ENCODE measurements at regions not wholly inside any gene's neighbourhood (a gene's known extent, or its start where the extent isn't known, plus 50 kb on each side); places are given as distances from the start of the nearest gene placed in this dataset.

DNA sequence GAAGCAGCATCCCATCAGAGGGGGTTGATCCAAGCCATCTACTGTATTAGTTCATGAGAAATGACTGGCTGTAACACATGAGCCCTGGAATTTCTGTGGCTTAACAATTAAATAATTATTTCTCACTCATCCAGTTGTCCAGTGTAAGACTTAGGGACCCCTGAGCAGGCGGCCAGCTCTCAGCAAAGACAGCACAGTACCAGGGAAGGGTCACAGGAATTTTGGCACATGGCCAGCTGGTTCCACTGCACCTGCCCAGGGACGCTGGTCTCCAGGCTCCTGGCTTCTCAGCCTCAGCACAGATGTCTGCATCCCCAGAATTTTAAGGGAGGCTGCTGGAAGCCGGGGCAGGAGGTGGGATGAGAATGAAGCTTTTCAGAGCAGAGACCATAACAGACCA is 93.7 kb upstream of the DHRSX start:
- H3K79me2 ChIP-seq (ENCODE audit: control insufficient read depth, insufficient read depth, low read length), result no peaks in the 10 kb centered on the region
- dilution Hi-C loops (cut with MboI; ENCODE audit: extremely low pct_ligation_motif_present, low sequenced_read_pairs), result no loop called here
- no peaks in the 10 kb centered on the region for H4K20me1 ChIP-seq (ENCODE audit: control insufficient read depth, extremely low read depth, insufficient read depth, low read length)
- H3K9me1 ChIP-seq (ENCODE audit: control insufficient read depth, extremely low read depth, insufficient read depth, low read length), result no peaks in the 10 kb centered on the region
- no peaks in the 10 kb centered on the region for H3K27me3 ChIP-seq (ENCODE audit: control insufficient read depth, extremely low read depth, insufficient read depth, low read length)
- no peak overlapping the region for H3K4me3 ChIP-seq (ENCODE audit: control insufficient read depth in 2 of 3, extremely low read depth in 1 of 3, insufficient read depth in 2 of 3, low read depth in 1 of 3, low read length in 3 of 3)
- no peak overlapping the region for H3K27ac ChIP-seq (ENCODE audit: control insufficient read depth, insufficient read depth, low read length)
- H3K9ac ChIP-seq (ENCODE audit: control insufficient read depth, extremely low read depth, insufficient read depth, low read length), result no peak overlapping the region
- peaks cover 29% of the 10 kb centered on the region for H3K4me1 ChIP-seq (ENCODE audit: control insufficient read depth, extremely low read depth, insufficient read depth, low read length)
- no peaks in the 10 kb centered on the region for H3K36me3 ChIP-seq (ENCODE audit: control insufficient read depth in 2 of 2, extremely low read depth in 1 of 2, insufficient read depth in 2 of 2, low read length in 2 of 2)
- no peak for FAIRE-seq
- no peaks in the 10 kb centered on the region for H3K9me3 ChIP-seq (ENCODE audit: control insufficient read depth, low read depth, low read length)
- no peak overlapping the region for H2AFZ ChIP-seq (ENCODE audit: control insufficient read depth, low read length)
- DNase-seq (ENCODE audit: low read depth, low spot score), result no peak
- TF ChIP-seq, protein P1, sequence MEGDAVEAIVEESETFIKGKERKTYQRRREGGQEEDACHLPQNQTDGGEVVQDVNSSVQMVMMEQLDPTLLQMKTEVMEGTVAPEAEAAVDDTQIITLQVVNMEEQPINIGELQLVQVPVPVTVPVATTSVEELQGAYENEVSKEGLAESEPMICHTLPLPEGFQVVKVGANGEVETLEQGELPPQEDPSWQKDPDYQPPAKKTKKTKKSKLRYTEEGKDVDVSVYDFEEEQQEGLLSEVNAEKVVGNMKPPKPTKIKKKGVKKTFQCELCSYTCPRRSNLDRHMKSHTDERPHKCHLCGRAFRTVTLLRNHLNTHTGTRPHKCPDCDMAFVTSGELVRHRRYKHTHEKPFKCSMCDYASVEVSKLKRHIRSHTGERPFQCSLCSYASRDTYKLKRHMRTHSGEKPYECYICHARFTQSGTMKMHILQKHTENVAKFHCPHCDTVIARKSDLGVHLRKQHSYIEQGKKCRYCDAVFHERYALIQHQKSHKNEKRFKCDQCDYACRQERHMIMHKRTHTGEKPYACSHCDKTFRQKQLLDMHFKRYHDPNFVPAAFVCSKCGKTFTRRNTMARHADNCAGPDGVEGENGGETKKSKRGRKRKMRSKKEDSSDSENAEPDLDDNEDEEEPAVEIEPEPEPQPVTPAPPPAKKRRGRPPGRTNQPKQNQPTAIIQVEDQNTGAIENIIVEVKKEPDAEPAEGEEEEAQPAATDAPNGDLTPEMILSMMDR (optimal IDR thresholded peaks at IDR 0.05 in 1 of 3, IDR thresholded peaks at IDR 0.05 in 1 of 3, conservative IDR thresholded peaks at IDR 0.05 in 1 of 3; ENCODE audit: extremely low read depth in 1 of 3, insufficient read depth in 2 of 3, low read length in 3 of 3), result no peak
- no peak for TF ChIP-seq EZH2 (IDR thresholded peaks at IDR 0.05; ENCODE audit: low read length)
- no peak overlapping the region for H3K4me2 ChIP-seq (ENCODE audit: control insufficient read depth, extremely low read depth, insufficient read depth, low read depth, low read length)

DNA sequence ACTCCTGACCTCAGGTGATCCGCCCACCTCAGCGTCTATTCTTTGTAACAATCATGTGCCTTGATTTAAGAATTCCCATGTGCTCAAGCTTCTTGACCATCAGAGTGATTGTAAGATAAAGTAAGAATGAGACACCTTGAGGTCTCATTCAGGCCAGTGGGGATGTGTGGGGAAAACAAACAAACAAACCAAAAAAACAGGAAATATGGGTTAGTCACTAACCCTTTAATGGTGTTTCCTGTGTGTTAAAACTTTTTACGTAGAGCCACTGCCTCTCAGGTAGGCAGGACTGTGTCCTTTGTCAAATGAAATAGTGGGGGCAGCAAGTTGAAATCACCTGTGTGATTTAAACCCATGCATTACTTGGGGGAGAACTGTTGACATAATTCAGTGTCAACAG is 91.5 kb upstream of the DHRSX start:
- FAIRE-seq (no peak), DNase-seq (ENCODE audit: low read depth, low spot score) (no peak)
- no peaks in the 10 kb centered on the region for H4K20me1 ChIP-seq (ENCODE audit: control insufficient read depth, extremely low read depth, insufficient read depth, low read length)
- H3K79me2 ChIP-seq (ENCODE audit: control insufficient read depth, insufficient read depth, low read length), result no peaks in the 10 kb centered on the region
- no peaks in the 10 kb centered on the region for H3K36me3 ChIP-seq (ENCODE audit: control insufficient read depth in 2 of 2, extremely low read depth in 1 of 2, insufficient read depth in 2 of 2, low read length in 2 of 2)
- H3K4me1 ChIP-seq (ENCODE audit: control insufficient read depth, extremely low read depth, insufficient read depth, low read length), result peaks cover 20% of the 10 kb centered on the region
- H3K4me3 ChIP-seq (ENCODE audit: control insufficient read depth in 2 of 3, extremely low read depth in 1 of 3, insufficient read depth in 2 of 3, low read depth in 1 of 3, low read length in 3 of 3), result no peak overlapping the region
- no peak overlapping the region for H3K27ac ChIP-seq (ENCODE audit: control insufficient read depth, insufficient read depth, low read length)
- no peaks in the 10 kb centered on the region for H3K27me3 ChIP-seq (ENCODE audit: control insufficient read depth, extremely low read depth, insufficient read depth, low read length)
- H3K9me1 ChIP-seq (ENCODE audit: control insufficient read depth, extremely low read depth, insufficient read depth, low read length), result no peaks in the 10 kb centered on the region
- no peak overlapping the region for H2AFZ ChIP-seq (ENCODE audit: control insufficient read depth, low read length)
- no peaks in the 10 kb centered on the region for H3K9me3 ChIP-seq (ENCODE audit: control insufficient read depth, low read depth, low read length)
- TF ChIP-seq, protein P1 (optimal IDR thresholded peaks at IDR 0.05 in 1 of 3, IDR thresholded peaks at IDR 0.05 in 1 of 3, conservative IDR thresholded peaks at IDR 0.05 in 1 of 3; ENCODE audit: extremely low read depth in 1 of 3, insufficient read depth in 2 of 3, low read length in 3 of 3), result no peak
- TF ChIP-seq EZH2 (IDR thresholded peaks at IDR 0.05; ENCODE audit: low read length), result no peak
- no peak overlapping the region for H3K4me2 ChIP-seq (ENCODE audit: control insufficient read depth, extremely low read depth, insufficient read depth, low read depth, low read length)
- no peak overlapping the region for H3K9ac ChIP-seq (ENCODE audit: control insufficient read depth, extremely low read depth, insufficient read depth, low read length)
- dilution Hi-C loops (cut with MboI; ENCODE audit: extremely low pct_ligation_motif_present, low sequenced_read_pairs), result no loop called here

Data from keratinocyte (primary cell).